Muscle of back (tissue), 3 donors: ENCODE measurements at regions not wholly inside any gene's neighbourhood (a gene's known extent, or its start where the extent isn't known, plus 50 kb on each side); places are given as distances from the start of the nearest gene placed in this dataset.
A peak's percentile ranks its signal among the peaks of the same experiment; 100 is the strongest.
"Not testable (repeated sequence)": the region's sequence is repeated elsewhere in the genome, so short reads cannot be mapped to it uniquely, and the experiment has no call there.

Experiments used
- DNase-seq, 3 donors: peaks; one replicate each; pipeline versions ENCODE4 v3.0.0 to v3.0.0-alpha.2; 2013

- DNase-seq: no peak
These were observed 273.7 kb downstream of the SOX2 start for GRCh38 chr3:181985386-181985785.

- no peak for DNase-seq
These were observed 276.0 kb downstream of the SOX2 start for GRCh38 chr3:181987736-181988135.

- no peak for DNase-seq
These were observed 287.1 kb downstream of the SOX2 start for GRCh38 chr3:181998828-181999227.

GRCh38 chr3:181999314-181999713 is 287.6 kb downstream of the SOX2 start:
- no peak for DNase-seq

GRCh38 chr3:182000447-182000846 is 288.7 kb downstream of the SOX2 start:
- no peak for DNase-seq

GRCh38 chr3:182005219-182005618 is 293.5 kb downstream of the SOX2 start:
- DNase-seq: peak in 2 of 3 donors; percentile 25 to 40

- peak in 1 of 3 donors; percentile 4 for DNase-seq
These were observed 294.0 kb downstream of the SOX2 start for GRCh38 chr3:182005701-182006100.

GRCh38 chr3:182006431-182006830 is 294.7 kb downstream of the SOX2 start:
- DNase-seq: no peak

GRCh38 chr3:182007441-182007840 is 295.7 kb downstream of the SOX2 start:
- no peak for DNase-seq

GRCh38 chr3:182018361-182018760 is 306.6 kb downstream of the SOX2 start:
- DNase-seq: no peak

- no peak for DNase-seq
These were observed 308.2 kb downstream of the SOX2 start for GRCh38 chr3:182019926-182020325.

- DNase-seq: no peak
These were observed 312.1 kb downstream of the SOX2 start for GRCh38 chr3:182023843-182024242.

GRCh38 chr3:182027366-182027765 is 315.6 kb downstream of the SOX2 start:
- DNase-seq: no peak

GRCh38 chr3:182028081-182028480 is 316.4 kb downstream of the SOX2 start:
- DNase-seq: no peak

- not testable (repeated sequence) for DNase-seq
These were observed 322.5 kb downstream of the SOX2 start for GRCh38 chr3:182034231-182034630.

- DNase-seq: no peak
These were observed 323.6 kb downstream of the SOX2 start for GRCh38 chr3:182035324-182035723.

GRCh38 chr3:182036382-182036781 is 324.7 kb downstream of the SOX2 start:
- DNase-seq: no peak

- DNase-seq: no peak
These were observed 330.1 kb downstream of the SOX2 start for GRCh38 chr3:182041668-182042291.

GRCh38 chr3:182045736-182046135 is 334.0 kb downstream of the SOX2 start:
- no peak for DNase-seq

GRCh38 chr3:182046166-182046764 is 334.5 kb downstream of the SOX2 start:
- DNase-seq: no peak

GRCh38 chr3:182050932-182051331 is 339.2 kb downstream of the SOX2 start:
- no peak for DNase-seq

GRCh38 chr3:182052332-182052731 is 340.6 kb downstream of the SOX2 start:
- DNase-seq: no peak

- DNase-seq: no peak
These were observed 341.0 kb downstream of the SOX2 start for GRCh38 chr3:182052757-182053156.

- no peak for DNase-seq
These were observed 346.8 kb downstream of the SOX2 start for GRCh38 chr3:182058488-182058887.
